ENCODE measurements at regions not wholly inside any gene's neighbourhood (a gene's known extent, or its start where the extent isn't known, plus 50 kb on each side); places are given as distances from the start of the nearest gene placed in this dataset.

DNA sequence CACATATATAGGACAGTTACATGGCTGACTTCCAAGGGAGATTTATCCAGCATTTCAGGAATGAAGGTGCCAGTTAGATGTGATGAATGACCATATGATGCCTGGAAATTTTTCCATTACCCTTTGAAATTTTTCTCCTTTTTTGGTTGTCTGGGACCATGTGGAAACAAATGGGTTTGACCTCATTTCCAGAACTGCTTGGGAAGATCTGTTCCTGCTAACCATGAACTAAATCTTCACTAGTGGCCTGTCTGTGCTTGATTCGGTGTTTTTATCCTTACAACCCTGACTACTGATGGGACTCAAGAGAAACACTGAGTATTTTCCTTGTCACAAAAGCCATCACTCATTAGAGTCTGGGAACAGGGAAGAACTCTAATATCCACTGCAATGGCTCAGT is 409.4 kb downstream of the PDCD6IP start:
- H3K4me3 ChIP-seq (ENCODE audit: insufficient read depth, low read length, poor library complexity, severe bottlenecking) = no peak overlapping the region
- H2AFZ ChIP-seq (ENCODE audit: low read depth, low read length, severe bottlenecking) = no peak overlapping the region
- no peaks in the 10 kb centered on the region for H3K27me3 ChIP-seq (ENCODE audit: low read length)
- H3K79me2 ChIP-seq (ENCODE audit: insufficient read depth, low read length) = no peaks in the 10 kb centered on the region
- H3K36me3 ChIP-seq (ENCODE audit: low read length) = no peaks in the 10 kb centered on the region
- no peaks in the 10 kb centered on the region for H4K20me1 ChIP-seq (ENCODE audit: low read depth, low read length)
- H3K4me2 ChIP-seq (ENCODE audit: low read depth, low read length, poor library complexity, severe bottlenecking) = no peak overlapping the region
- H3F3A ChIP-seq (ENCODE audit: insufficient read depth) = no peaks in the 10 kb centered on the region
- H3K9me3 ChIP-seq (ENCODE audit: insufficient read depth, low read length) = no peaks in the 10 kb centered on the region
- H3K9ac ChIP-seq (ENCODE audit: low read length) = no peak overlapping the region
- TF ChIP-seq CTCF (IDR thresholded peaks at IDR 0.05; ENCODE audit: insufficient read depth, low read length, poor library complexity, severe bottlenecking) (no peak), EZH2phosphoT487 (conservative IDR thresholded peaks at IDR 0.05; ENCODE audit: low read length) (no peak)
- no peak overlapping the region for H3K27ac ChIP-seq (ENCODE audit: low read depth, low read length)
- no peaks in the 10 kb centered on the region for H3K9me2 ChIP-seq (replicated peaks; ENCODE audit: insufficient read depth, low read length)

DNA sequence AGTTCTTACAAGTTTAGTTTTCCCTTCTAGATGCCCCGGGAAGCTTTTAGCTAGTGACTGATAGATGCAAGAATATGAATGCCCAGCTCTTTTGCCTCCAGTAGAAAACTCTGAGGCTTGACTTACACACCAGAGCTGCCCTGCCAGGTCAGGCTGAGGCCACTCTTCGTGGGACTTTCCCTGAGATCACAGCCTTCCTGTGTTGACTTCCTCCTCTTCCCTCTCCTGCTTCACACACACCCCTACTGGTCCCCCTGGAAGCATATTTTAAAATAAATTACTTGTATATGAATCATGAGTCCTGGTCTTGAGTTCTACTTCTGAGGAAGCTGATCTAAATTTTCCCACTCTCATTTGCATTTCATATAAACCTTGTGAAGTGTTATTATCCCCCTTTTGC is 413.7 kb downstream of the PDCD6IP start:
- Histone ChIP-seq H3F3A (ENCODE audit: insufficient read depth) (no peaks in the 10 kb centered on the region), H2AFZ (ENCODE audit: low read depth, low read length, severe bottlenecking) (no peak overlapping the region), H3K4me3 (ENCODE audit: insufficient read depth, low read length, poor library complexity, severe bottlenecking) (no peak overlapping the region), H4K20me1 (ENCODE audit: low read depth, low read length) (no peaks in the 10 kb centered on the region), H3K4me2 (ENCODE audit: low read depth, low read length, poor library complexity, severe bottlenecking) (no peak overlapping the region), H3K9ac (ENCODE audit: low read length) (no peak overlapping the region), H3K9me3 (ENCODE audit: insufficient read depth, low read length) (no peaks in the 10 kb centered on the region), H3K36me3 (ENCODE audit: low read length) (no peaks in the 10 kb centered on the region), H3K27me3 (ENCODE audit: low read length) (no peaks in the 10 kb centered on the region), H3K9me2 (replicated peaks; ENCODE audit: insufficient read depth, low read length) (no peaks in the 10 kb centered on the region), H3K27ac (ENCODE audit: low read depth, low read length) (no peak overlapping the region), H3K79me2 (ENCODE audit: insufficient read depth, low read length) (no peaks in the 10 kb centered on the region)
- TF ChIP-seq CTCF (IDR thresholded peaks at IDR 0.05; ENCODE audit: insufficient read depth, low read length, poor library complexity, severe bottlenecking) (no peak), EZH2phosphoT487 (conservative IDR thresholded peaks at IDR 0.05; ENCODE audit: low read length) (no peak)

GRCh38 chr3:34212656-34213055 is 414.2 kb downstream of the PDCD6IP start:
- Histone ChIP-seq H3K9me2 (replicated peaks; ENCODE audit: insufficient read depth, low read length) (no peaks in the 10 kb centered on the region), H3K9ac (ENCODE audit: low read length) (no peak overlapping the region), H2AFZ (ENCODE audit: low read depth, low read length, severe bottlenecking) (no peak overlapping the region), H3K79me2 (ENCODE audit: insufficient read depth, low read length) (no peaks in the 10 kb centered on the region), H3K4me3 (ENCODE audit: insufficient read depth, low read length, poor library complexity, severe bottlenecking) (no peak overlapping the region), H3K4me2 (ENCODE audit: low read depth, low read length, poor library complexity, severe bottlenecking) (no peak overlapping the region), H3K27me3 (ENCODE audit: low read length) (no peaks in the 10 kb centered on the region), H3F3A (ENCODE audit: insufficient read depth) (no peaks in the 10 kb centered on the region), H3K36me3 (ENCODE audit: low read length) (no peaks in the 10 kb centered on the region), H3K9me3 (ENCODE audit: insufficient read depth, low read length) (no peaks in the 10 kb centered on the region), H4K20me1 (ENCODE audit: low read depth, low read length) (no peaks in the 10 kb centered on the region), H3K27ac (ENCODE audit: low read depth, low read length) (no peak overlapping the region)
- TF ChIP-seq CTCF (IDR thresholded peaks at IDR 0.05; ENCODE audit: insufficient read depth, low read length, poor library complexity, severe bottlenecking) (no peak), EZH2phosphoT487 (conservative IDR thresholded peaks at IDR 0.05; ENCODE audit: low read length) (no peak)

- Histone ChIP-seq H3K4me3 (ENCODE audit: insufficient read depth, low read length, poor library complexity, severe bottlenecking) (no peak overlapping the region), H3K27ac (ENCODE audit: low read depth, low read length) (no peak overlapping the region), H3K79me2 (ENCODE audit: insufficient read depth, low read length) (no peaks in the 10 kb centered on the region), H3K27me3 (ENCODE audit: low read length) (no peaks in the 10 kb centered on the region), H3K36me3 (ENCODE audit: low read length) (no peaks in the 10 kb centered on the region), H3K9ac (ENCODE audit: low read length) (no peak overlapping the region), H3K9me3 (ENCODE audit: insufficient read depth, low read length) (no peaks in the 10 kb centered on the region), H3F3A (ENCODE audit: insufficient read depth) (no peaks in the 10 kb centered on the region), H3K4me2 (ENCODE audit: low read depth, low read length, poor library complexity, severe bottlenecking) (no peak overlapping the region), H3K9me2 (replicated peaks; ENCODE audit: insufficient read depth, low read length) (no peaks in the 10 kb centered on the region), H2AFZ (ENCODE audit: low read depth, low read length, severe bottlenecking) (no peak overlapping the region), H4K20me1 (ENCODE audit: low read depth, low read length) (no peaks in the 10 kb centered on the region)
- TF ChIP-seq CTCF (IDR thresholded peaks at IDR 0.05; ENCODE audit: insufficient read depth, low read length, poor library complexity, severe bottlenecking) (no peak), EZH2phosphoT487 (conservative IDR thresholded peaks at IDR 0.05; ENCODE audit: low read length) (no peak)
Observed at GRCh38 chr3:34213478-34213877, 415.0 kb downstream of the PDCD6IP start.
